SJSA1 (cell line): ENCODE measurements at regions not wholly inside any gene's neighbourhood (a gene's known extent, or its start where the extent isn't known, plus 50 kb on each side); places are given as distances from the start of the nearest gene placed in this dataset.
"Not testable (repeated sequence)": the region's sequence is repeated elsewhere in the genome, so short reads cannot be mapped to it uniquely, and the experiment has no call there.

Experiments used
- DNase-seq, 2 experiments: peaks; one replicate each; pipeline ENCODE4 v3.0.0-alpha.2; 2015 to 2020; ENCODE audit warnings: low spot score in 2 of 2, low read depth in 1 of 2
- H3K27ac ChIP-seq: fragments of 250-450 bp; sonication (Bioruptor Pico); 2 replicates; pipeline ENCODE4 v1.5.1; 2020; ENCODE audit warnings: mild to moderate bottlenecking, moderate library complexity
- H3K27me3 ChIP-seq: fragments of 250-450 bp; sonication (Bioruptor Pico); replicated peaks from 2 replicates; pipeline ENCODE4 v1.5.1; 2020; ENCODE audit warnings: mild to moderate bottlenecking, moderate library complexity
- H3K36me3 ChIP-seq: fragments of 250-450 bp; sonication (Bioruptor Pico); 2 replicates; pipeline ENCODE4 v1.5.1; 2020; ENCODE audit warnings: mild to moderate bottlenecking
- H3K4me1 ChIP-seq: fragments of 250-450 bp; sonication (Bioruptor Pico); replicated peaks from 2 replicates; pipeline ENCODE4 v1.6.1; 2021; ENCODE audit warnings: mild to moderate bottlenecking
- H3K4me3 ChIP-seq: fragments of 250-450 bp; sonication (Bioruptor Pico); 2 replicates; pipeline ENCODE4 v1.5.1; 2020; ENCODE audit warnings: mild to moderate bottlenecking
- H3K9me3 ChIP-seq: fragments of 250-450 bp; sonication (Bioruptor Pico); replicated peaks from 2 replicates; pipeline ENCODE4 v1.5.1; 2020; ENCODE audit warnings: mild to moderate bottlenecking

DNA sequence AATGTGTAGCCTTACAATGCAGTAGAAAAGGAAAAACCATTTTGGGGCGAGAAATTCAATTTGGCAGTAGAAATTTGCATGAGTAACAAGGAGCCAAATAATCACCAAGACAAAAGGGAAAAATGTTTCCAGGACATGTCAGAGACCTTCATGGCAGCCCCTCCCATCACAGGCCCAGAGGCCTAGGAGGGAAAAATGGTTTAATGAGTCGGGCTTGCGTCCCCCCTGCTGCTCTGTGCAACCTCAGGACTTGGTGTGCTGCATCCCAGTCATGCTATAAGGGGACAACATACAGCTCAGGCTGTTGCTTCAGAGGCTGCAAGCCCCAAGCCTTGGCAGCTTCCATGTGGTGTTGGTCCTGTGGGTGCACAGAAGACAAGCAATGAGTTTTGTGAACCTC lies 626.4 kb downstream of the TLE1 start:
- H3K27me3 ChIP-seq, H3K36me3 ChIP-seq, DNase-seq, H3K27ac ChIP-seq, H3K4me1 ChIP-seq, H3K4me3 ChIP-seq, H3K9me3 ChIP-seq: not testable (repeated sequence)

DNA sequence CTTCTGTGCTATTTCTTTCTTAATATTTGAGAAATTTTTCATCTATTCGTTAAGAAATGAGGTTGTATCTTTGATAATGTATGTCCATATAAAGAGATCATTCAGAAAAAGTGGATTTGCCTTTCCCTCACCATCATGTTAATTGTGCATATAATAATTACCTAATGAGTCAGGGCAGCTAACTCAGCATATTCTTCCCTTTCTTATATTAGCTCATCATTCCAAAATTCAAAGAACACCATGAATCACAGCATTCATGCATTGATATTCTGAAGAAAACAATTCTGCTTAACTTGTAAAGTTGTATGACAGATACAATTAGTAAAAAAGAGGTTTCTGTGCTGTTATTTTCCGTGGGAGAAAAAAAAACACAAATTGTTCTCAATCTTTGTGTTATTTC lies 630.6 kb downstream of the TLE1 start:
- no peak for DNase-seq
- no peak overlapping the region for H3K27ac ChIP-seq
- no peaks in the 10 kb centered on the region for H3K27me3 ChIP-seq
- no peaks in the 10 kb centered on the region for H3K36me3 ChIP-seq
- H3K4me1 ChIP-seq, result no peaks in the 10 kb centered on the region
- no peaks in the 10 kb centered on the region for H3K9me3 ChIP-seq
- no peak overlapping the region for H3K4me3 ChIP-seq

DNA sequence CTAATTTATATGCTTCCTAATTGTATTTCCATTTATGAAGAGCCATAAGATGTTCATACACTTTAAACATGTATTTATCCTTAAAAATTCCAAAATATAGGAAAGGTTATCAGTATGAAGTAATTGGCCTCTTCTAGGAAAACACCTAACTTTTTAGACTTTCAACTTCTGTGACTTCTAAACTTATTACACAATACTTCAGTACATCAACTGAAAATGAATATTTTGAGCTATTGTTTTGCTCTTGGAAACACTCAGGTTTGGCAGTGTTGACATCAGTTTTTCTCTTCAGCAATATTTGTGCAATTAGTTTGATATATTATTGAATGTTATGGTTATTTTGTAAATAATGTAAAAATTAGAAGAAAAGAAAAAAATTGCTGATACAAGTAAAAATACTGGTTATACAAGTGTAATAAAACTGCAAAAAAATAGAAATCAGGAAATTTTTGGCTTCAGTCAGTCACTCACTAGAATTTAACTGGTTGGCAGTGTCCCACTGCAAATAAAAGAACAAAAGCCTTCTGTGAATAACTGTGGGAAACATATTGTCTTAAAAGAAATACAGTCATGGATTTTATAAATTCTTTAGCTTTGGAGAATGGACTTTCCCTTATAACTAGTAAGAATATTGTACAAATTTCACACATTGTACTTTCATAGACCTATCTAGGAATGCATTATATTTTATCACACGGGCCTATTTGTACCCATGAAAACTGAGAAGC lies 635.9 kb downstream of the TLE1 start:
- H3K4me3 ChIP-seq, result no peak overlapping the region
- H3K9me3 ChIP-seq, result no peaks in the 10 kb centered on the region
- DNase-seq, result no peak
- no peak overlapping the region for H3K27ac ChIP-seq
- no peaks in the 10 kb centered on the region for H3K27me3 ChIP-seq
- H3K36me3 ChIP-seq, result no peaks in the 10 kb centered on the region
- no peaks in the 10 kb centered on the region for H3K4me1 ChIP-seq

DNA sequence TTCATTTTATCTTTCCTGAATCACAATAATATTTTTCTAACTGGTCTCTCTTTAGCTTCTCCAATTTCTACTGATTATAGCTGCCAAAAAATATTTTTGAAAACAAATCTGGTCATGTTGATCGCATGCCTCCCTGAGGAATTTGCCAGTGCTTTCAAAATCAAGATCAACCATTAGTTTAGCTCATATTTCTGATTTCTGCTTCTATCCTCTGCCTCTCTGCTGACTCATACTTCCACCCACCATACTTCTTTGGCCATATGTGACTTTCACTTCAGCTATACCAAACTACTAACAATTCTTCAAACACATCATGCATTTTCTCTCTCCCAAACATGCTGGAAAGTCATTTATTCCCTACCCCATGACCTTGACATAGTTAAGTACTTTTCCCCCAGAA lies 636.5 kb downstream of the TLE1 start:
- H3K4me3 ChIP-seq, result no peak overlapping the region
- no peak overlapping the region for H3K27ac ChIP-seq
- H3K9me3 ChIP-seq, result no peaks in the 10 kb centered on the region
- H3K4me1 ChIP-seq, result no peaks in the 10 kb centered on the region
- no peak for DNase-seq
- H3K36me3 ChIP-seq, result no peaks in the 10 kb centered on the region
- H3K27me3 ChIP-seq, result no peaks in the 10 kb centered on the region

DNA sequence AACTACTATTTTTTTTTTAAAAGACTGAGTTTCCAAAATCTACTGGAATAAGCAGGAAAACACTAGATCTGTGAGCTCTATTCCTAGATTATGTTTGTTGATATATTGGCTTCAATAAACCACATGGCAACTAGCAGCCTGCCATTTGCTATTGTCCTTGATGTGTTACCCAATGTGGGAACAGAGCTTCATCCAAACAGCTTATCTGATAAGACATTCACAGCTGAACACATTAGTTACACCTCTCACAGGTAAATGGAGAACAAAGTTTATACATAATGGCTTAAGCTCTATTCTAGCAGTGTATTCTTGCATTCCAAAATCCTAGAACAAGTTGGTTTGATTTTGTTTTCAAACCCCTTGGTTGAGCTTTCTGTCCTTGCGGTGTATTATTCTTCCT lies 642.1 kb downstream of the TLE1 start:
- Histone ChIP-seq H3K36me3 (no peaks in the 10 kb centered on the region), H3K9me3 (no peaks in the 10 kb centered on the region), H3K27ac (no peak overlapping the region), H3K27me3 (no peaks in the 10 kb centered on the region), H3K4me3 (no peak overlapping the region), H3K4me1 (no peaks in the 10 kb centered on the region)
- no peak for DNase-seq

DNA sequence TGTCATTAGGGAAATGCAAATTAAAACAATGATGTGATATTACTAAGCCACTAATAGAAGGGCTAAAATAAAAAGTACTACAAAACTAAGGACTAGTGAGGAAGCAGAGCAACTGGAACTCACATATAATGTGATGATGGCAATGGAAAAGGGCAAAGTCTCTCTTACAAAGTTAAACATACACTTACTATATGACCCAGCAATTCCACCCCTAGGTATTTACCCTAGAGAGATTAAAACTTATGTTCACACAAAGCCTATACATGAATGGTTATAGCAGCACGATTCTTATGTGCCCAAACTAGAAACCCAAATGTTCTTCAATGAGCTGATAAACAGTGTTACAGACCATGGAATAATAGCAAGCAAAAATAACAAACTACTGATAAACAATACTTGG lies 643.7 kb downstream of the TLE1 start:
- Histone ChIP-seq H3K27me3 (no peaks in the 10 kb centered on the region), H3K27ac (no peak overlapping the region), H3K9me3 (no peaks in the 10 kb centered on the region), H3K4me1 (no peaks in the 10 kb centered on the region), H3K36me3 (no peaks in the 10 kb centered on the region), H3K4me3 (no peak overlapping the region)
- DNase-seq, result no peak

DNA sequence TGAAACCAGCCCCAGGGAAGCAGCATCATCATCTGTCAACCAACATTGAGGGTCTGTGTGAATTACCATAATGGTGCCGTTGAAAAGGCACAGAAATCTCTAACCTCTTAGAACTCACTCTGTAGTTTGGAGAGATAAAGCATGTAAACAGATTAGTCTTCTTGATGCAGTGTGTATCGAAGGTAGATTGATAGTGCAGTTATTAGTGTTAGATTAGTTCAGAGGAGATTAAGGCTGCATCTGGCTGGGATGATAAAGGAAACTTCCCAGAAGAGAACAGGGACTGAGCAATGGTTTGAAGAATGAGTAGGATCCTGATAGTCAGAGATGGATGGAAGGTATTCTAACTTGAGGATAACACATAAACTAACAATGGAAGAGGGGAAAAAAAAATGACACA lies 651.5 kb downstream of the TLE1 start:
- peaks cover 26% of the 10 kb centered on the region for H3K4me1 ChIP-seq

DNA sequence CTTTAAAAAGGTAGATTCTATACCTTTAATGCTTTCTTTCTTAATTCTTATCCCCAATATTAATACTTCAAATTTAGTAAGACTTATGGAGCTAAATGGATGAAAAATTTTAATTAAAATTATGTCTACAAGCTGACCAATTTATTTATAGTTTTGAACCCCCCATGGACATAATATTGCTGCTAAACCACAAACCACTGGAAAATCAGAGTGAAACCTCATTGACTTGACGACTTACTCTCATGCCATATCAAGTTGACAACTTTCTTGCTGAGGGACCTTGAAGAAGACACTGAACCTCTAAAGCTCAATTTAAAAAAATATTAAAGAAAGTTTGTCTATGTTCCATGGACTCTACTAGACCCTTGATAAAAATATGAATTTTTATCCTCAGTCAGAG lies 653.7 kb downstream of the TLE1 start:
- no peaks in the 10 kb centered on the region for H3K27me3 ChIP-seq
- H3K4me1 ChIP-seq, result peaks cover 44% of the 10 kb centered on the region
- no peak overlapping the region for H3K4me3 ChIP-seq
- no peak overlapping the region for H3K27ac ChIP-seq
- no peak for DNase-seq
- H3K36me3 ChIP-seq, result no peaks in the 10 kb centered on the region
- H3K9me3 ChIP-seq, result no peaks in the 10 kb centered on the region

More for the DNA sequence above, 651.5 kb downstream of the TLE1 start:
- Histone ChIP-seq H3K27me3 (no peaks in the 10 kb centered on the region), H3K9me3 (no peaks in the 10 kb centered on the region), H3K4me3 (no peak overlapping the region), H3K36me3 (no peaks in the 10 kb centered on the region), H3K27ac (no peak overlapping the region)
- no peak for DNase-seq

DNA sequence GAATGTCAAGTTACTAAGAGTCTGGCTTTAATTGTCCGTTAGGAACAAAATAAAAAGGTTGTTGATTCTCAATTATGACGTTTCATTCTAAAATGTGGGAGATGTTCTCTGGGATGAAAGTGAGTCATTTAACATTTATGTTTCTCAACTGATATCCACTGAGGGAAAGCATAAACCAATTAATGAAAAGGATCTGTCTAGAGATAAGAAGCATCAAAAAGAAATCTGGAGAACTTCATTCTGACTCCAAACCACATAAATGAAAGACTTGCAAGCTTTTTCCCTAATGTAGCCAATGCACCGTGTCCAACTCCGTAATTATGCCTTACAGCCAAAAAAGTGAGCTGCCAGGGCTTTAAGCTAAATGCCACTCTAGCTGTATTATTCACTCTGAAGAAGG lies 654.2 kb downstream of the TLE1 start:
- no peaks in the 10 kb centered on the region for H3K27me3 ChIP-seq
- H3K36me3 ChIP-seq, result no peaks in the 10 kb centered on the region
- no peak overlapping the region for H3K4me3 ChIP-seq
- H3K4me1 ChIP-seq, result peaks cover 44% of the 10 kb centered on the region
- DNase-seq, result peak in 1 of 2 experiments; percentile 40
- H3K9me3 ChIP-seq, result no peaks in the 10 kb centered on the region
- no peak overlapping the region for H3K27ac ChIP-seq

DNA sequence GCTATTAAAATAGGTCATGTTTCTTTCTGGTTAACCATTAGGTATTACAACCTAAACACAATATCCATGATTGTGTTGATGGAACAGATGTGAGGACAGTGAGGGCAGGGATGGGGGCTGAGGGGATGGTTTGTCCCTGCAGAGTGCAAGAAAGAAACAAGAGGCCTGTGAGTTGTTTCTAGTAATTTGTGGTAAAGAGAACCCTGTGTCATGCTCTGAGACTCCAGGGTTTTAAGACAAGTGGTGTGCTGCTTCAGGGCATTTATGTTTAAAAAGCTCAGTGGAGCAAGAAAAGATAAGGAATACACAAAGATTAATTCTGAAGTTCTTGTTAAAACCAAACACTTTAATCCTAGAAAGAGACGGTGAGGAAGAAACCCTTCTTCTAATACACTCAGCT lies 656.5 kb downstream of the TLE1 start:
- H3K36me3 ChIP-seq, result no peaks in the 10 kb centered on the region
- no peaks in the 10 kb centered on the region for H3K9me3 ChIP-seq
- peak overlapping the region; percentile 71 for H3K27ac ChIP-seq
- H3K27me3 ChIP-seq, result no peaks in the 10 kb centered on the region
- H3K4me3 ChIP-seq, result no peak overlapping the region
- DNase-seq, result peak in 1 of 2 experiments; percentile 49
- H3K4me1 ChIP-seq, result peaks cover 54% of the 10 kb centered on the region

DNA sequence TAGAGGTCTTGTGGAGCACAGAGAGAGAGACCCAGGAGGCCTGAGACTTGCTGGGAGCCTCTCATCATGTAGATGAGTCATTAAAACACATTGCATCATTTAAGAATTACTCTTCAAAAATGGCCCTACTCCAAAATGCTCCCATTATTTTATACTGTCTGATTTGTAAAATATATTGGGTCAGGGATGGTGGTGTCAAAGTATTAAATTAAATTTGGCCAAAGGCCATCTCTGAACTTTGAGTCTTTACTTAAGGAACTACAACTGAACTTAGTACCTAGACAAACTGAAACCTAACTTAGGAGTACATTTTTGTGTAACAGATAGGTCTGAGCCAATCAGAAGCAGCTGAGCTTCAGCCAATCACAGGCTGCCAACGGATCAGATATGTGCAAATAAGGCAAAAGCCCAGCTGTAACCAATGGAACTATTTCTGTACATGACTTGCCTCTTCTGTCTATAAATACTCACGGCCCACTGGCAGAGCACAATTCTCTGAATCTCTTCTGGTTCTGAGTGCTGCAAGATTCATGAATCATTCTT lies 657.2 kb downstream of the TLE1 start:
- Histone ChIP-seq H3K36me3 (no peaks in the 10 kb centered on the region), H3K27me3 (no peaks in the 10 kb centered on the region), H3K9me3 (no peaks in the 10 kb centered on the region), H3K4me3 (no peak overlapping the region), H3K4me1 (peaks cover 61% of the 10 kb centered on the region), H3K27ac (peak overlapping the region; percentile 71)
- DNase-seq, result peak; percentile 58 to 63

DNA sequence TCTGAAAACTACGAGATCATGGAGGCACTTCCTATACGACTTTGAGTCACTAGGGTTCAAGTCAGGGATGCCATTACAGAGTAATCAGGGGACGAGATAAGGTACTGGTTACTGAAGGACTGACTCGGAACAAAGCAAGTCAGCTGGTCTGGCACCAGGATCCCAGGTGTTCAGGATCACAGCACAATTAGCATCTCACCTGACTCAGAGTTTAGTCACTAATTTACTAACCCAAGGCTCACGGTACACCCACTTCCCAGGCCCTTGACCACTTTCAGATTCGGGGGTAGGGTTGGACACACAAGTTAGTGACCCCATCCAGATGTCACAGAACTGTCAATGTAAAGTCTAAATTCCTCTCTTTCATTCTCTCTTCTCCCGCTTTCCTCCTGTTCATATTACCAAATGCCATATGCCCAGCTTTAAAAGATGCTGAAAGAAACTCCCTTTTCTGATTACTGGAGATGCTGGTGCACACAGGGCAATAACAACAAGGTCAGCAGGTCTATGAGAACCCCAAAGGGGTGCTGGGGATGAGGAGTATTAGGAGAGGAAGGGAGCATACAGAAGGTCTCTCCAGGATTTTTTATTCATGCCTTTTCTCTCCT lies 657.8 kb downstream of the TLE1 start:
- Histone ChIP-seq H3K4me3 (no peak overlapping the region), H3K27ac (peak overlapping the region; percentile 71), H3K9me3 (no peaks in the 10 kb centered on the region), H3K27me3 (no peaks in the 10 kb centered on the region), H3K4me1 (peaks cover 61% of the 10 kb centered on the region), H3K36me3 (no peaks in the 10 kb centered on the region)
- no peak for DNase-seq

DNA sequence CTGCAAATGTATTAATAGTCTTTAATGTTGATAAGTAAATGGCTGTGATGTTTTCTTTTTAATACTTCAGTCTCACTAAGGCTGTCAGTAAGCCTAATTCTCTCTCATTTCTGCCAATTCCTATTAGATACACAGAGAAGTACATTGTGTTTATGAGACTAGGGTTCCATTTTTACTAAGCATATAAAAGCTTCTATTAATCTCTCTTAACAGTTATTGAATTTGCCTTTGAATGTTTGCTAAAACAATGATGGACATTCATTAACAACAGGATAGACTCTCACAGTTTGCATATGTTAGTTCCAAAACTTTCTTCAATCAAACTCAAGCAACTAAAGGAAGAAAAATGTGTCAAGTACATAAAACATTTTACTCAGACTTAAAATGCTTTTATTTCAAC lies 659.3 kb downstream of the TLE1 start:
- no peak overlapping the region for H3K27ac ChIP-seq
- H3K27me3 ChIP-seq, result no peaks in the 10 kb centered on the region
- H3K36me3 ChIP-seq, result no peaks in the 10 kb centered on the region
- peaks cover 54% of the 10 kb centered on the region for H3K4me1 ChIP-seq
- no peak overlapping the region for H3K4me3 ChIP-seq
- DNase-seq, result no peak
- H3K9me3 ChIP-seq, result no peaks in the 10 kb centered on the region

DNA sequence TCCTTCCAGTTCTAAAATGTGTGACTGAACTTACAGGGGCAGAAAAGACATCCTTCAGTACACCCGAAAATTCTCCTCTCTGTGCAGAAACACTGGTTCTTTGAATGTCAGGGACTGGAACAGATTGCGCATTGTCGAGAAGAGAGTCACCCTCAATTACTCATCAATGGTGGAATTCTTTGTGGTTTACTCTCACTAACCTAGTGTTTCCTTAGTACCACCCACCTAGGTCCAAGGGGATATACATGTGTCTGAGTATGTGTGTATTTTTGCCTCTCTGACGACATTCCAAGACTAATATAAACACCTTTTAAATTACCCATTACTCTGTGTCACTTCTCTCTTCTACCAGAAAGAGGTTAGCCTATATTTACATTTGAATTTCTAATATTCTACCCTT lies 660.8 kb downstream of the TLE1 start:
- Histone ChIP-seq H3K4me3 (no peak overlapping the region), H3K4me1 (peaks cover 40% of the 10 kb centered on the region), H3K36me3 (no peaks in the 10 kb centered on the region), H3K27me3 (no peaks in the 10 kb centered on the region), H3K27ac (peak overlapping the region; percentile 82), H3K9me3 (no peaks in the 10 kb centered on the region)
- peak; percentile 66 to 89 for DNase-seq
